A549 (cell line): ENCODE measurements at regions not wholly inside any gene's neighbourhood (a gene's known extent, or its start where the extent isn't known, plus 50 kb on each side); places are given as distances from the start of the nearest gene placed in this dataset.

ENCODE experiments used
- CTCF ChIP-seq: fragments of >200 bp; sonication (Bioruptor Twin); formaldehyde crosslinking; IDR thresholded peaks from 3 replicates; pipeline ENCODE4 v1.5.1; 2016
- JUNB ChIP-seq: fragments of >200 bp; sonication (Bioruptor Twin); formaldehyde crosslinking; IDR thresholded peaks from 2 replicates; pipeline ENCODE4 v1.6.1; 2016
- MAZ ChIP-seq: fragments of 150-350 bp; IDR thresholded peaks from 2 replicates; pipeline ENCODE4 v1.6.1; 2014; ENCODE audit warnings: antibody characterized with exemption, low read depth, low read length, borderline replicate concordance
- RCOR1 ChIP-seq: fragments of 150-350 bp; IDR thresholded peaks from 2 replicates; pipeline ENCODE4 v1.6.1; 2014; ENCODE audit warnings: antibody characterized with exemption, low read length, low read depth
- REST ChIP-seq: fragments of 200-600 bp; sonication (generic); IDR thresholded peaks from 2 replicates; pipeline ENCODE4 v1.6.1; 2016; ENCODE audit warnings: antibody characterized with exemption, mild to moderate bottlenecking, moderate library complexity
- ZFP36 ChIP-seq: fragments of 450-650 bp; IDR thresholded peaks from 2 replicates; pipeline ENCODE4 v1.6.1; 2014; ENCODE audit warnings: borderline replicate concordance; ENCODE audit not compliant: partially characterized antibody

GRCh38 chr1:232132572-232132971 lies 497.4 kb downstream of the SIPA1L2 start:
- no peak for TF ChIP-seq CTCF
- TF ChIP-seq MAZ, result no peak
- TF ChIP-seq RCOR1, result no peak
- TF ChIP-seq ZFP36, result no peak
- TF ChIP-seq JUNB, result no peak
- TF ChIP-seq REST, result no peak
